Activated naive CD4-positive, alpha-beta T cell treated with anti-CD3 and anti-CD28 coated beads, Interleukin-2, amount 50 U/mL, for 72 hours (primary cell): ENCODE measurements at regions not wholly inside any gene's neighbourhood (a gene's known extent, or its start where the extent isn't known, plus 50 kb on each side); places are given as distances from the start of the nearest gene placed in this dataset.
A peak's percentile ranks its signal among the peaks of the same experiment; 100 is the strongest.
"Not testable (repeated sequence)": the region's sequence is repeated elsewhere in the genome, so short reads cannot be mapped to it uniquely, and the experiment has no call there.

Experiments used
- ATAC-seq, 2 donors: fragments of 150-1000 bp; cut with Tn5 transposase; 2 replicates each; pipeline ENCODE4 v1.10.0; 2021; ENCODE audit warnings: mild to moderate bottlenecking in 2 of 2, moderate library complexity in 2 of 2
- DNase-seq, 2 donors: peaks; one replicate each; pipeline ENCODE4 v3.0.0; 2021 to 2022; ENCODE audit warnings: low spot score in 2 of 2
- H3K27ac Mint-ChIP-seq, 2 donors: one replicate each; pipeline ENCODE4 v1.8.0; 2022; ENCODE audit warnings: mild to moderate bottlenecking in 2 of 2, mixed read lengths in 2 of 2
- H3K36me3 Mint-ChIP-seq, 2 donors: one replicate each; pipeline ENCODE4 v1.8.0; 2022; ENCODE audit warnings: mixed read lengths in 2 of 2
- H3K9me3 Mint-ChIP-seq, 2 donors: one replicate each; pipeline ENCODE4 v1.8.0; 2022; ENCODE audit warnings: mixed read lengths in 2 of 2

- no peaks in the 10 kb centered on the region for H3K9me3 Mint-ChIP-seq
- DNase-seq (no peak), ATAC-seq (no peak)
- no peak overlapping the region for H3K27ac Mint-ChIP-seq
- H3K36me3 Mint-ChIP-seq: peaks cover 0 to 4% of the 10 kb centered on the region in 2 donors
These were observed 130.4 kb upstream of the CDYL start for GRCh38 chr6:4645713-4646360.

DNA sequence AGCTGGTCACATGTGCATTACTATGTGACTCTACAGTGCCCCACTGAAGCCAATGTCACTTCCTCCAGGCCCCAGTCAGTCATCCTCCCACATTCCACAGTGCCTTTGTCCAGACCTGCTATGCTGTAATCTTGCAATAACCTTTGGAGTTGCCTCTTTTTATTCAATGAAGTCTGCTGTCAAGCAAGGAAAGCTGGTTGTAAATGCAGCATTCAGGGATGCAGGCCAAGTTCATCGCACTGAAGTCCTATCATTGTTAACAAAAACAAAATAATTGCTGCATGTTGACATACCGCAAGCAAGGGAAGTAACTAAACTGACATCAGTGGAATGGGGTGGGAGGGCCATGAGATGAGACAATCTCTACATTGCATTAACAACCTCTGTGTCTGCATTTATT lies 131.2 kb upstream of the CDYL start:
- peaks cover 0 to 4% of the 10 kb centered on the region in 2 donors for H3K36me3 Mint-ChIP-seq
- H3K27ac Mint-ChIP-seq: no peak overlapping the region
- DNase-seq (no peak), ATAC-seq (no peak)
- no peaks in the 10 kb centered on the region for H3K9me3 Mint-ChIP-seq

DNA sequence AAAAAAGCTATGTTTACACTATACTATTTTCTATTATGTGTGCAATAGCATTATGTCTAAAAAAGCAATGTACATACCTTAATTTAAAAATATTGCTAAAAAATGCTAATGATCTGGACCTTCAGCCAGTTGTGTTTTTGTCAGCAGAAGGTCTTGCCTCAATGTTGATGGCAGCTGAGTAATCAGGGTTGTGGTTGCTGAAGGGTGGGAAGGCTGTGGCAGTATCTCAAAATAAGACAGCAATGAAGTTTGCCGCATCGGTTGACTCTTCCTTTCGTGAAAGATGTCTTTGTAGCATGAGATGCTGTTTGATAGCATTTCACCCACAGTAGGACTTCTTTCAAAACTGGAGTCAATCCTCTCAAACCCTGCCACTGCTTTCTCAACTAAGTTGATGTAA lies 134.7 kb upstream of the CDYL start:
- Mint-ChIP-seq H3K36me3 (peaks cover 4 to 30% of the 10 kb centered on the region in 2 donors), H3K27ac (no peak overlapping the region), H3K9me3 (peaks cover 5 to 23% of the 10 kb centered on the region in 2 donors)
- DNase-seq (no peak), ATAC-seq (no peak)

GRCh38 chr6:4640139-4640538 lies 136.1 kb upstream of the CDYL start:
- H3K27ac Mint-ChIP-seq: no peak overlapping the region
- H3K9me3 Mint-ChIP-seq: peaks cover 5 to 23% of the 10 kb centered on the region in 2 donors

DNA sequence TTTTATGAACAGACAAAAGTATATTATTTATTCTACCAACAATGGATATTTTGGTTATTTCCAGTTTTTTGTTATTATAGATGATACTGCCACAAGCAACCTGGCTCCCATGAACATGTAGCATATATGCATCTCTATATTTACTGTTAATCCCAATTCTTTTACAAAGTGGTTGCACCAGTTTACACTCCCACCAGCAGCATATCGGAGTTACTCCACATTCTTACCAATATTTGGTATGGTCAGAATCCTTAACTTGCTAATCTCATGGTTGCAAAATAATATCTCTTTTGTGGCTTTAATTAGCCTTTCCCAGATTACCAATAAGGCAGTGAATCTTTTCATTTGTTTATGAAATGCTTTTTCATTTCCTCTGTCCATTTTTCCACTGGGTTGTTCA lies 137.6 kb upstream of the CDYL start:
- ATAC-seq: no peak
- Mint-ChIP-seq H3K27ac (peak overlapping the region in 1 of 2 donors; percentile 78), H3K9me3 (peaks cover 5 to 23% of the 10 kb centered on the region in 2 donors), H3K36me3 (peaks cover 4 to 37% of the 10 kb centered on the region in 2 donors)
- DNase-seq: no peak

More at GRCh38 chr6:4640139-4640538, 136.1 kb upstream of the CDYL start:
- H3K36me3 Mint-ChIP-seq: peaks cover 4 to 37% of the 10 kb centered on the region in 2 donors
- no peak for ATAC-seq
- DNase-seq: no peak

GRCh38 chr6:4637691-4638433 lies 138.3 kb upstream of the CDYL start:
- Mint-ChIP-seq H3K36me3 (peaks cover 4 to 37% of the 10 kb centered on the region in 2 donors), H3K27ac (peak overlapping the region; percentile 74 to 78), H3K9me3 (peaks cover 5 to 23% of the 10 kb centered on the region in 2 donors)
- peak; percentile 98 to 100 for ATAC-seq
- DNase-seq: peak in 1 of 2 donors; percentile 41

GRCh38 chr6:4636881-4637224 lies 139.4 kb upstream of the CDYL start:
- Mint-ChIP-seq H3K27ac (no peak overlapping the region), H3K36me3 (peaks cover 4 to 37% of the 10 kb centered on the region in 2 donors), H3K9me3 (peaks cover 5 to 27% of the 10 kb centered on the region in 2 donors)
- ATAC-seq: no peak
- DNase-seq: no peak

GRCh38 chr6:4636191-4636880 lies 139.9 kb upstream of the CDYL start:
- H3K27ac Mint-ChIP-seq: no peak overlapping the region
- ATAC-seq: no peak
- H3K9me3 Mint-ChIP-seq: peaks cover 5 to 27% of the 10 kb centered on the region in 2 donors
- H3K36me3 Mint-ChIP-seq: peaks cover 4 to 37% of the 10 kb centered on the region in 2 donors
- DNase-seq: no peak

DNA sequence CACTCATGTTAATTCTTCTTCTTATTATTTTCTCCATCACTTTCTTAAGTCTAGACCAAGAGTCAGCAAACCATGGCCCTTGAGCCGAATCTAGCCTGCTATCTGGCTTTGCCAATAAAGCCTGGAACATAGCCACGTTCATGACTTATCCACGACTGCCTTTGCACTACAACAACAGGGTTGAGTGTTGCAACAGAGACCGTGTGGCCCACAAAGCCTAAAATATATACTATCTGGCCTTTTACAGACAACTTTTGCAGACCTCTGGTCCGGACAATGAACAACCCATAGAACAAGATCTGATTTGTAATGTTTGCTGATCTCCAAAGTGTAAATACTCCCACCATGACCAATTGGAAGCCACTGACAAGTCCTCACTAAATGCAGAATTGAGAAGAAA lies 140.5 kb upstream of the CDYL start:
- no peak for ATAC-seq
- H3K36me3 Mint-ChIP-seq: peaks cover 4 to 41% of the 10 kb centered on the region in 2 donors
- peaks cover 7 to 27% of the 10 kb centered on the region in 2 donors for H3K9me3 Mint-ChIP-seq
- no peak for DNase-seq
- no peak overlapping the region for H3K27ac Mint-ChIP-seq

- H3K36me3 Mint-ChIP-seq: peaks cover 18 to 39% of the 10 kb centered on the region in 2 donors
- DNase-seq (no peak), ATAC-seq (no peak)
- no peak overlapping the region for H3K27ac Mint-ChIP-seq
- H3K9me3 Mint-ChIP-seq: peaks cover 18 to 24% of the 10 kb centered on the region in 2 donors
These were observed 143.8 kb upstream of the CDYL start for GRCh38 chr6:4632421-4632820.

DNA sequence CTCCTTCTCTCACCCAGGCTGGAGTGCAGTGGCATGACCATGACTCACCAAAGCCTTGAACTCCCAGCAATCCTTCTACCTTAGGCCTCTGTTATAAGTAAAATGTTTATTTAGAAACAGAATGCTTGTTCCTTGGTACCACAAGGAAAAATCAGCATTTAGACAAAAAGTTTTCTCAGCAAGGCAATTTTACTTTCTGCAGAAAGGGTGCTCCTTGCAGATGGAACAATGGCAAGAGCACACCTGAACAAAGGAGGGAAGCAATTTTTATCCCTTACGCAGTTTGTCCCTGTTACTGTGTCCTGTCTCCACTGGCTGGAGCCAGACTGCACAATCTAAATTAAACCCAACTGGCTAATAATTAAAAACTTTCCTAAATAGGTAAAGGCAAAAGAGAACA lies 146.4 kb upstream of the CDYL start:
- H3K9me3 Mint-ChIP-seq: peaks cover 13 to 19% of the 10 kb centered on the region in 2 donors

DNA sequence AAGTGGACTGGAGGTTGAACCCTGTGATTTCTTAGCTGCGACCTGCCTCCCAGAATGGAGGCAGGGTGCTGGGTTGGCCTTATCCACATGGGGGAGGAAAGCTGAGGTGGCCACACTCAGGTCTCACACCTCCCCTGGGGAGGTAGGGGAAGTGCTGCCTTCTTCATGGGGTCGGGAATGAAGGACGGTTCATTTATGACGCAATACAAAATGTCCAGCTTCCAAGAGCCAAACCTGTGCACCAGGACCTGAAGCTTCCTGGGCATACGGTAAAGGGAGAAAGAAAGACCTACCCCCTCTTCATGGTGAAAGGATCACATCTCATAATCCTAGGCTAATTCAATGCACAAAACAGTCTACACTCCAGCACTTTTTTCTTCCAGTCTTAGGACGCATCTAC lies 150.6 kb upstream of the CDYL start:
- no peak for DNase-seq
- ATAC-seq: no peak
- Mint-ChIP-seq H3K27ac (no peak overlapping the region), H3K9me3 (peaks cover 10 to 15% of the 10 kb centered on the region in 2 donors), H3K36me3 (peaks cover 14 to 17% of the 10 kb centered on the region in 2 donors)

More for the DNA sequence above, 146.4 kb upstream of the CDYL start:
- not testable (repeated sequence) for H3K27ac Mint-ChIP-seq, ATAC-seq, DNase-seq
- peaks cover 14 to 22% of the 10 kb centered on the region in 2 donors for H3K36me3 Mint-ChIP-seq

- Mint-ChIP-seq H3K9me3 (peaks cover 9% of the 10 kb centered on the region in 2 donors), H3K27ac (no peak overlapping the region), H3K36me3 (peaks cover 9% of the 10 kb centered on the region in 2 donors)
- ATAC-seq (no peak), DNase-seq (no peak)
These were observed 151.5 kb upstream of the CDYL start for GRCh38 chr6:4624726-4625125.

DNA sequence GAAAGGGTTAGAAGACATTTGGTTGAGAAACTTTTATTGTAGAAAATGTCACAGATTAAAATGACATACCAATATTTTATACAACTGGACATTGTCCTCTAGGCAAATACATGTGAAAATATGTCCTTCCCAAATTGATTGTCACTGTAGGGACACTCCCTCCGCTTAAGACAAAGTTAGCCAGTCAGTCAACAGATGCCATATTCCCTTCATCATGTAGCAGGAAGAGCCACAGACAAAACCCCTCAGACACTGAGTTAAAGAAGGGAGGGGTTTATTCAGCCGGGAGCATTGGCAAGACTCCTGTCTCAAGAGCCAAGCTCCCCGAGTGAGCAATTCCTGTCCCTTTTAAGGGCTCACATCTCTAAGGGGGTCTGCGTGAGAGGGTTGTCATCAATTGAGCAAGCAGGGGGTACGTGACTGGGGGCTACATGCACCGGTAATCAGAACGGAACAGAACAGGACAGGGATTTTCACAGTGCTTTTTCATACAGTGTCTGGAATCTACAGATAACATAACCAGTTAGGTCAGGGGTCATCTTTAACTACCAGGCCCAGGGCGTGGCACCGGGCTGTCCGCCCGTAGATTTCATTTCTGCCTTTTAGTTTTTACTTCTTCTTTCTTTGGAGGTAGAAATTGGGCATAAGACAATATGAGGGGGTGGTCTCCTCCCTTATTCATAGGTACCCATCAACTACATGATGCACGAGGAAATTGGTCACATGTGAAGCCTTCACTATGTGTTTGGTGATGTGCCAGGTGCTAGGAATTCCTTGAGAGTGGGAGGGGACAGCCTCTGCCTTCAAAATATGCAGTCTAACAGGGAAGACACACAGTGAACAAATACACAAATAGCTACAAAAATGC lies 155.7 kb upstream of the CDYL start:
- no peak for ATAC-seq
- no peak overlapping the region for H3K27ac Mint-ChIP-seq
- no peaks in the 10 kb centered on the region for H3K36me3 Mint-ChIP-seq

DNA sequence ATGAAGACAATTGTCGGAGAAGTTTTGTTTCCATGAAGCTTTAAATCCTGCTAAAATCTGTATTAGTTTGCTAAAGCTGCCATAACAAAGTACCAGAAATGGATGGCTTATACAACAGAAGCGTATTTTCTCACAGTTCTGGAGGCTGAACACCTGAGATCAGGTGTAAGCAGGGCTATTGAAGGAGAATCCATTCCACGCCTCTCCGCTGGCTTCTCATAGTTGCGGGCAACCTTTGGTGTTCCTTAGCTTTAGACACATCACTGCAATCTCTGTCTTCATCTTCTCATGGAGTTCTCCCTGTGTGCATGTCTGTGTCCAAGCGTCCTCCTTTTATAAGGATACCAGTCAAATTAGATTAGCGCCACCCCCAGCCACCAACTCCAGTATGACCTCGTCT lies 159.9 kb upstream of the CDYL start:
- DNase-seq (no peak), ATAC-seq (no peak)
- no peak overlapping the region for H3K27ac Mint-ChIP-seq
- H3K9me3 Mint-ChIP-seq: peaks cover 3 to 4% of the 10 kb centered on the region in 2 donors
- H3K36me3 Mint-ChIP-seq: no peaks in the 10 kb centered on the region

More for the DNA sequence above, 155.7 kb upstream of the CDYL start:
- DNase-seq: no peak
- H3K9me3 Mint-ChIP-seq: no peaks in the 10 kb centered on the region

DNA sequence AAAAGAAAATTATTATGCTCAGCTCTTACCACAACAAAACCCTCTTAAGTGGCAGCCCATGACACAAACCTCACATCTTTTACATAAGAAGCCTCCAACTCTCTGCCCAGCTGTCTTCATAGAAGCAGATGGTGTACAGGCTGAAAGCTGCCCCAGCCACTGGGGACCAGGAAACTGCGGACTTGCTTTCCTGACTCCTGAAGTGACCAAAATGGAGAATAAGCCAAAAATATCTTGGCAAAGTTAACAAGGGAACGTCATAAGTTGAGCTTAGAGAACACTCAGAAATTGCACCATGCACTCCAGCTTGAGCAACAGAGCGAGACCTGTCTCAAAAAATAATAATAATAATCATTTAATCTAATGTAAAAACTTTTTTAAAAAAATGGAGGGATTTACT lies 160.3 kb upstream of the CDYL start:
- Mint-ChIP-seq H3K36me3 (no peaks in the 10 kb centered on the region), H3K9me3 (peaks cover 3 to 4% of the 10 kb centered on the region in 2 donors), H3K27ac (no peak overlapping the region)
- no peak for ATAC-seq
- DNase-seq: no peak
